SU-DHL-6 (cell line): ENCODE measurements at regions not wholly inside any gene's neighbourhood (a gene's known extent, or its start where the extent isn't known, plus 50 kb on each side); places are given as distances from the start of the nearest gene placed in this dataset.

Source experiments
- EZH2phosphoT487 ChIP-seq: fragments of 200-600 bp; sonication (generic), shearing (Covaris generic); conservative IDR thresholded peaks from 2 replicates; pipeline ENCODE4 v1.6.1; 2018; ENCODE audit warnings: mild to moderate bottlenecking, antibody characterized with exemption, low read length, moderate library complexity, mixed read lengths
- TF ChIP-seq, protein P1 (sequence below): fragments of 200-600 bp; sonication (generic); IDR thresholded peaks from one replicate; pipeline ENCODE4 v1.5.1; 2017; ENCODE audit warnings: antibody characterized with exemption, mild to moderate bottlenecking, low read length, moderate library complexity; ENCODE audit not compliant: insufficient read depth, poor library complexity, severe bottlenecking

- TF ChIP-seq, protein P1, sequence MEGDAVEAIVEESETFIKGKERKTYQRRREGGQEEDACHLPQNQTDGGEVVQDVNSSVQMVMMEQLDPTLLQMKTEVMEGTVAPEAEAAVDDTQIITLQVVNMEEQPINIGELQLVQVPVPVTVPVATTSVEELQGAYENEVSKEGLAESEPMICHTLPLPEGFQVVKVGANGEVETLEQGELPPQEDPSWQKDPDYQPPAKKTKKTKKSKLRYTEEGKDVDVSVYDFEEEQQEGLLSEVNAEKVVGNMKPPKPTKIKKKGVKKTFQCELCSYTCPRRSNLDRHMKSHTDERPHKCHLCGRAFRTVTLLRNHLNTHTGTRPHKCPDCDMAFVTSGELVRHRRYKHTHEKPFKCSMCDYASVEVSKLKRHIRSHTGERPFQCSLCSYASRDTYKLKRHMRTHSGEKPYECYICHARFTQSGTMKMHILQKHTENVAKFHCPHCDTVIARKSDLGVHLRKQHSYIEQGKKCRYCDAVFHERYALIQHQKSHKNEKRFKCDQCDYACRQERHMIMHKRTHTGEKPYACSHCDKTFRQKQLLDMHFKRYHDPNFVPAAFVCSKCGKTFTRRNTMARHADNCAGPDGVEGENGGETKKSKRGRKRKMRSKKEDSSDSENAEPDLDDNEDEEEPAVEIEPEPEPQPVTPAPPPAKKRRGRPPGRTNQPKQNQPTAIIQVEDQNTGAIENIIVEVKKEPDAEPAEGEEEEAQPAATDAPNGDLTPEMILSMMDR, result no peak
- TF ChIP-seq EZH2phosphoT487, result no peak
Observed at GRCh38 chr15:31758126-31758525, 272.2 kb upstream of the CHRNA7 start.
